ENCODE measurements at regions not wholly inside any gene's neighbourhood (a gene's known extent, or its start where the extent isn't known, plus 50 kb on each side); places are given as distances from the start of the nearest gene placed in this dataset.
A peak's percentile ranks its signal among the peaks of the same experiment; 100 is the strongest.
"Not testable (repeated sequence)": the region's sequence is repeated elsewhere in the genome, so short reads cannot be mapped to it uniquely, and the experiment has no call there.

GRCh38 chr7:54898659-54899340, 120.0 kb upstream of the EGFR start:
- DNase-seq (ENCODE audit: low spot score) = no peak

DNA sequence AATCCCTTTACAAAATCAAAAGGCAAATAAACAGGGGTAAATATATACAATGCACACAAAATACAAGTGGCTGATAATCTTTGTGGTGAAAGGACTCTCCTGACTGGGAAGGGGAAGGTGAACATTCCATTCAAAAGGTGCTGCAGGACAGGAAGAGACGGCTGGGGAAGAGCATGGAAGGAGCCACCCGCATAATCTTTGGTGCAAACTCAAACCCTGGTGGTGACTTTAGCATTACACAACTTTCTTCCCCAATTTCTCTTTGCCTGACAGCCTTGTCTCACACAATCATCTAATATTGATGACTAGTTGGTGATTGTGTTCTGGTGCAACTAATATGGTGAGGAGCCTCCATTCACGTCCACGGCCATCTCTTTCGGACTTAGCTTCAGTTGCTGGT, 117.0 kb upstream of the EGFR start:
- DNase-seq (ENCODE audit: low spot score) = no peak

- DNase-seq (ENCODE audit: low spot score) = peak; percentile 60
These were observed 114.7 kb upstream of the EGFR start for GRCh38 chr7:54904130-54904529.

- DNase-seq (ENCODE audit: low spot score) = no peak
These were observed 113.8 kb upstream of the EGFR start for GRCh38 chr7:54904986-54905385.

- no peak for DNase-seq (ENCODE audit: low spot score)
These were observed 111.9 kb upstream of the EGFR start for GRCh38 chr7:54906963-54907362.

GRCh38 chr7:54907981-54908380, 110.8 kb upstream of the EGFR start:
- no peak for DNase-seq (ENCODE audit: low spot score)

- no peak for DNase-seq (ENCODE audit: low spot score)
These were observed 109.9 kb upstream of the EGFR start for GRCh38 chr7:54908760-54909438.

GRCh38 chr7:54915870-54916598, 102.8 kb upstream of the EGFR start:
- DNase-seq (ENCODE audit: low spot score) = no peak

GRCh38 chr7:54917613-54918391, 101.0 kb upstream of the EGFR start:
- no peak for DNase-seq (ENCODE audit: low spot score)

GRCh38 chr7:54921116-54921515, 97.7 kb upstream of the EGFR start:
- DNase-seq (ENCODE audit: low spot score) = no peak

DNA sequence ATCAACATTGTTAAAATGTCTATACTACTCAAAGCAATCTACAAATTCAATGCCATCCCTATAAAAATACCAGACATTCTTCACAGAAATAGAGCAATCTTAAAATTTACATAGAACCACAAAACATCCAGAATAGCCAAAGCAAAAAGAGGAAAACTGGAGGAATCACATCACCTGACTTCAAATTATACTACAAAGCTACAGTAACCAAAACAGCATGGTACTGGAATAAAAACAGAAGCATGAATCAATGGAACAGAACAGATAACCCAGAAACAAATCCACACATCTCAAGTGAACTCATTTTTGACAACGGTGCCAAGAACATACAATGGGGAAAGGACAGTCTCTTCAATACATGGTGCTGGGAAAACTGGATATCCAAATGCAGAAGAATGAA, 87.3 kb upstream of the EGFR start:
- no peak for DNase-seq (ENCODE audit: low spot score)

DNA sequence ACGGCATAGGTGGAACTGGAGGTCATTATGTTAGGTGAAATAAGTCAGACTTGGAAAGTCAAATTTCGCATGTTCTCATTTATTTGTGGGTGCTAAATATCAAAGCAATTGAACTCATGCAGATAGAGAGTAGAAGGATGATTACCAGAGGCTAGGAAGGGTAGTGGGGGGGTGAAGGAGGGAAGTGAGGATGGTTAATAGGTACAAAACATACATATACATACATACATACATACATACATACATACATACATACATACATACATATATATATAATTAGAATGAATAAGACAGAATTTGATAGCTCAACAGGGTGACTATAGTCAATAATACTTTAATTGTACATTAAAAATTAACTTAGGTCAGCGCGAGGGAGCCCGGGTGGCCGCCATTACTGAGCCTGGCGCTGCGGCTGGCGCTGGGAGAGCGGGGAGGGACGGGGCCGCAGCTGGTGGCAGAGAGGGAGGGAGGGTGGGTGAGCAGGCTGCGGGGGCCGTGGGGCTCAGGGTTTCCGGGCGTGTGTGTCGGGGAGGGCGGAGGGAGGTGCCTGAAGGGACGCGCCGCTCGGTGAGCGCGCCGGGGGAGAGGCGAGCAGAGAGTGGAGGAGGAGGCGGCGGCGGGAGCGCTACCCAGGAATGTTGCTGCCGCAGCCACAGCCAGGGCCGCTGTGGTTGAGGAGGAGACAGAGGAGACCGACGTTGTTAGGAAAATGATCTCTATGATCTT, 85.8 kb upstream of the EGFR start:
- DNase-seq (ENCODE audit: low spot score) = peak; percentile 84

DNA sequence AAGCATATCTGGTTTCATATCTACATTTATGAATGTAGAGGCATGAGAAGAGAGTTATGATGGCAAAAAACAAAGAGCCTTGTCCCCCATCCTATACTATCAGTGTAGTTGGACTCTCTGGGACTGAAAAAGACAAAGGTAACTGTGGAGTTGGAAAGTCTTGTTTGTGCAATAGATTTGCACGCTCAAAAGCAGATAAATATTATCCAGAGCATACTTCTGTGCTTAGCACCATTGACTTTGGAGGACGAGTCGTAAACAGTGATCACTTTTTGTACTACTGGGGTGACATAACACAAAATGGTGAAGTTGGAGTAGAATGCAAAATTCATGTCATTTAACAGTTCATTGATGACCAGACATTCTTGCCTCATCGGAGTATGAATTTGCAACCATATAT, 85.2 kb upstream of the EGFR start:
- no peak for DNase-seq (ENCODE audit: low spot score)

- no peak for DNase-seq (ENCODE audit: low spot score)
These were observed 78.1 kb upstream of the EGFR start for GRCh38 chr7:54940748-54941147.

GRCh38 chr7:54944179-54944578, 74.6 kb upstream of the EGFR start:
- no peak for DNase-seq (ENCODE audit: low spot score)

DNA sequence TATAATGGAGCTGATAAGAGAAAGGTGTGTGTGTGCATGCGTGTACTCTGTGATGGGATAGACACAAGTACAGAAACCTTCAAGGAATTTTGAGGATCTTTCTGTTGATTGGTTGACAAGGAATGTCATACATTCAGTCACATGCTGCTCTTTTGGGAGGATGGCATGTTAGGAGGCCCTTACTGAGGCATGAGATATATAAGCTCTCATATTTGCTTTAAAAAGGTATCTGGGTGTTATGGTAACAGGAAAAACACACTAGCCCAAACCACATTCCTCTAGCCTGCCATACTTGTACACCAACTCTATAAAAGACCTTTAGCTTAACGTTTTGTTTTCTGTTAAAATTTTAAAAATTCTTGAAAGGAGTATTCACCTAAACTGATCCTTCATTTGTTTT, 72.5 kb upstream of the EGFR start:
- no peak for DNase-seq (ENCODE audit: low spot score)

DNA sequence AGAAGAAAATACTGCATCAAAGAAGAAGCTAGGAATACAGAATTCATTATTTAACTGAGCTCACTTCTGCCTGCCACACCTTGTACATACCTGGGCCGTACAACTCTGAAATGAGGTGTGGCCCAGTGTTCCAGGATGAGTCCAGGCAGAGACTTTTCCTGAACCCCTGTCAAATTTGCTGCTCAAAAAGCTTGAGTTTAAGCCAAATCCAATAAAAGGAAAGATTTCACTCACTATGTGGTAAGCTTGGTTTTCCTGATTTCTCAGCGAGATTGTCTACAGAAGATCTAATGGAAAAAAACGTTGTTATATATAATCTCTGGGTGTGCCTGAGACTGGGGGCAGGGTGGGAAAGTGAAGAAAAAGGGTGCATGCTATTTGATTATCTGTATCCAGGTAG, 72.1 kb upstream of the EGFR start:
- DNase-seq (ENCODE audit: low spot score) = no peak

DNA sequence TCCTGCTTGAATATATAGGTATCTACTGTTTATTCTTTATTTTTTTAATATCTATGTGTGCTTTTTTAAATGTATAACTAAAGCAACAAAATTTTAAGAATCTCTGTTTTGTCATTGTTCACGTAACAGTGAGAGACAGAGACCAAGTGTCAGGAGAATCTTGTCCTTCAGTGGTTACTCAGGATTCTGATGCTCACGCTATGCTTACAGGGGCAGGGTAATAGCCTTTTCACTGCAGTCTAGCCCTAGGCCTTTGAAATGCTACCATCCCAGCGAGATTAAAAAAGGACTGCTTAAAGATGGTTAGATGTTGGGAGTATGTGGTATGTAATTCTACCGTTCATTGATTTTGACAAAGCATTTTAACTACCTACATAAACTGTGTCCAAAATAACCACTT, 71.6 kb upstream of the EGFR start:
- no peak for DNase-seq (ENCODE audit: low spot score)

DNA sequence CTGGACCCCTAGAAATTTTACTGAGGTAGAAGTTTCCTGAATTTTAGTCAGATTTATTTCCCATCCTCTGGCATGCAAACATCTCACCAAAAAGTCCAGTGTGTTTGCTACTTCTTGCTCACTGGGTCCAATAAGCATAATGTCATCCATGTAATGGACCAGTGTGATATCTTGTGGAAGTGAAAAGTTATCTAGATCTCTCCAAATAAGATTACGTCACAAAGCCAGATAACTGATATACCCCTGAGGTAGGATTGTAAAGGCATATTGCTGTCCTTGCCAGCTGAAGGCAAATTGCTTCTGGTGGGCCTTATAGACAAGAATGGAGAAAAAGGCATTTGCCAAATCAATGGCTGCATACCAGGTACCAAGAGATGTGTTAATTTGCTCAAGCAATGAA, 69.3 kb upstream of the EGFR start:
- not testable (repeated sequence) for DNase-seq (ENCODE audit: low spot score)

- no peak for DNase-seq (ENCODE audit: low spot score)
These were observed 63.5 kb upstream of the EGFR start for GRCh38 chr7:54955296-54955695.

DNA sequence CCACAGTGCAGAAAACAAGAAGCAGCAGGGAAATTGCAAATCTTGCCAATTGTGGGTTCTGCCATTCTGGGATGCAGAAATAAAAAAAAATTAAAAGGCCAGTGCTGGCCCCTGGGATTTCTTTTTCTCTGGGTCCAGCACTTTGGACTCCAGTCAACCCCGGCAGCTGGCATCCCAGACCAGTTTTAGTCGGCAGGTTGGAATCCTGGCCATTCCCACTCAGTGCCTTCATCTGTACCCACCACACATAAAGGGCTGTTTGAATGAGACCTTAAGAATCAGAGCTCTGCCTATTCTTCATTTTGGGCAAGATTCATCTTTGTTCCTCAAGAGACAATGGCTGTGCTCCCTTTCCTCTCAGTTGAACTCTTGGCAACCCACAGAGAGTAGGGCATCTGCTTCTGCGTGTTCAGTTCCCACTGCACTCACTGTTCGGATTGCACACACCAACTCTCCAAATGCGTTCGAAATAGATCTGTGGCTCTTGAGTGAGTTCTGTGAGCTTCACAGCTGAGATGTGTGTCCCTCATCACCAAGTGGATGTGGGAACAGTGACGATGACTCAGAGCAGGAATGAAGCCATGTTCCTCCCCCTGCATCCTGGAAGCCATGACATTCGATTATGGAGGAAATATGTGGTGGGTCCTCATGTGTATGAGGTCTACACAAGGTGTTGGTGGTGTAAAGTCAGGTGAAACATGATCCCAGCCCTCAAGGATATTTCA, 63.0 kb upstream of the EGFR start:
- no peak for DNase-seq (ENCODE audit: low spot score)
